COLO829 (cell line): ENCODE measurements at regions not wholly inside any gene's neighbourhood (a gene's known extent, or its start where the extent isn't known, plus 50 kb on each side); places are given as distances from the start of the nearest gene placed in this dataset.
A peak's percentile ranks its signal among the peaks of the same experiment; 100 is the strongest.

Experiments
- DNase-seq: peaks from one replicate; pipeline ENCODE4 v3.0.0; 2012; ENCODE audit warnings: low spot score

- DNase-seq, result no peak
Measured at GRCh38 chr7:91323626-91324158, 59.5 kb downstream of the FZD1 start.

- DNase-seq, result no peak
Measured at GRCh38 chr7:91324663-91325062, 60.4 kb downstream of the FZD1 start.

GRCh38 chr7:91325726-91326125 is 61.5 kb downstream of the FZD1 start:
- no peak for DNase-seq

- no peak for DNase-seq
Measured at GRCh38 chr7:91326516-91327199, 62.4 kb downstream of the FZD1 start.

GRCh38 chr7:91327346-91327745 is 63.1 kb downstream of the FZD1 start:
- DNase-seq, result no peak

- DNase-seq, result no peak
Measured at GRCh38 chr7:91329571-91329970, 65.3 kb downstream of the FZD1 start.

- no peak for DNase-seq
Measured at GRCh38 chr7:91330191-91330808, 66.1 kb downstream of the FZD1 start.

GRCh38 chr7:91330866-91331265 is 66.6 kb downstream of the FZD1 start:
- no peak for DNase-seq

GRCh38 chr7:91336106-91336505 is 71.9 kb downstream of the FZD1 start:
- no peak for DNase-seq

- DNase-seq, result no peak
Measured at GRCh38 chr7:91338226-91339020, 74.2 kb downstream of the FZD1 start.

GRCh38 chr7:91342346-91342745 is 78.1 kb downstream of the FZD1 start:
- DNase-seq, result no peak

GRCh38 chr7:91343420-91343960 is 79.3 kb downstream of the FZD1 start:
- no peak for DNase-seq

- DNase-seq, result no peak
Measured at GRCh38 chr7:91343996-91344629, 79.9 kb downstream of the FZD1 start.

GRCh38 chr7:91344911-91345310 is 80.7 kb downstream of the FZD1 start:
- DNase-seq, result no peak

- no peak for DNase-seq
Measured at GRCh38 chr7:91345449-91345848, 81.2 kb downstream of the FZD1 start.

GRCh38 chr7:91346426-91346825 is 82.2 kb downstream of the FZD1 start:
- DNase-seq, result no peak

GRCh38 chr7:91347290-91347689 is 83.1 kb downstream of the FZD1 start:
- DNase-seq, result peak; percentile 62

GRCh38 chr7:91348711-91349110 is 84.5 kb downstream of the FZD1 start:
- peak; percentile 15 for DNase-seq

GRCh38 chr7:91351374-91351773 is 87.1 kb downstream of the FZD1 start:
- no peak for DNase-seq

- no peak for DNase-seq
Measured at GRCh38 chr7:91352091-91352490, 87.9 kb downstream of the FZD1 start.

- no peak for DNase-seq
Measured at GRCh38 chr7:91353848-91354247, 89.6 kb downstream of the FZD1 start.
